ENCODE measurements at regions not wholly inside any gene's neighbourhood (a gene's known extent, or its start where the extent isn't known, plus 50 kb on each side); places are given as distances from the start of the nearest gene placed in this dataset.

GRCh38 chr18:72207280-72207679 lies 336.9 kb downstream of the CBLN2 start:
- TF ChIP-seq CTCF (IDR thresholded peaks at IDR 0.05; ENCODE audit: unreplicated experiment in 3 of 3): no peak
- no peaks in the 10 kb centered on the region for H3K4me1 Mint-ChIP-seq
- H3K9me3 Mint-ChIP-seq: no peaks in the 10 kb centered on the region
- H3K27ac Mint-ChIP-seq: no peak overlapping the region
- no peak overlapping the region for H3K4me3 Mint-ChIP-seq
- H3K27me3 Mint-ChIP-seq (ENCODE audit: low read depth): no peaks in the 10 kb centered on the region
- H3K36me3 Mint-ChIP-seq (ENCODE audit: low read depth): no peaks in the 10 kb centered on the region

- Mint-ChIP-seq H3K27ac (no peak overlapping the region), H3K27me3 (ENCODE audit: low read depth) (no peaks in the 10 kb centered on the region), H3K4me3 (no peak overlapping the region), H3K36me3 (ENCODE audit: low read depth) (no peaks in the 10 kb centered on the region), H3K9me3 (no peaks in the 10 kb centered on the region), H3K4me1 (no peaks in the 10 kb centered on the region)
- no peak for TF ChIP-seq CTCF (IDR thresholded peaks at IDR 0.05; ENCODE audit: unreplicated experiment in 3 of 3)
Observed at GRCh38 chr18:72206814-72207213, 337.3 kb downstream of the CBLN2 start.

- H3K27me3 Mint-ChIP-seq (ENCODE audit: low read depth): no peaks in the 10 kb centered on the region
- no peaks in the 10 kb centered on the region for H3K36me3 Mint-ChIP-seq (ENCODE audit: low read depth)
- no peaks in the 10 kb centered on the region for H3K9me3 Mint-ChIP-seq
- H3K27ac Mint-ChIP-seq: no peak overlapping the region
- no peak overlapping the region for H3K4me3 Mint-ChIP-seq
- no peaks in the 10 kb centered on the region for H3K4me1 Mint-ChIP-seq
- no peak for TF ChIP-seq CTCF (IDR thresholded peaks at IDR 0.05; ENCODE audit: unreplicated experiment in 3 of 3)
Observed at GRCh38 chr18:72201032-72201431, 343.1 kb downstream of the CBLN2 start.

GRCh38 chr18:72197591-72197990 lies 346.6 kb downstream of the CBLN2 start:
- no peaks in the 10 kb centered on the region for H3K4me1 Mint-ChIP-seq
- H3K27ac Mint-ChIP-seq: no peak overlapping the region
- H3K36me3 Mint-ChIP-seq (ENCODE audit: low read depth): no peaks in the 10 kb centered on the region
- H3K9me3 Mint-ChIP-seq: no peaks in the 10 kb centered on the region
- H3K4me3 Mint-ChIP-seq: no peak overlapping the region
- H3K27me3 Mint-ChIP-seq (ENCODE audit: low read depth): no peaks in the 10 kb centered on the region
- TF ChIP-seq CTCF (IDR thresholded peaks at IDR 0.05; ENCODE audit: unreplicated experiment in 3 of 3): no peak

- Mint-ChIP-seq H3K9me3 (no peaks in the 10 kb centered on the region), H3K36me3 (ENCODE audit: low read depth) (no peaks in the 10 kb centered on the region), H3K27ac (no peak overlapping the region), H3K27me3 (ENCODE audit: low read depth) (no peaks in the 10 kb centered on the region), H3K4me1 (no peaks in the 10 kb centered on the region), H3K4me3 (no peak overlapping the region)
- TF ChIP-seq CTCF (IDR thresholded peaks at IDR 0.05; ENCODE audit: unreplicated experiment in 3 of 3): no peak
Observed at GRCh38 chr18:72194072-72194471, 350.1 kb downstream of the CBLN2 start.

GRCh38 chr18:72187956-72188355 lies 356.2 kb downstream of the CBLN2 start:
- H3K9me3 Mint-ChIP-seq: no peaks in the 10 kb centered on the region
- no peaks in the 10 kb centered on the region for H3K36me3 Mint-ChIP-seq (ENCODE audit: low read depth)
- peaks cover 4% of the 10 kb centered on the region for H3K27me3 Mint-ChIP-seq (ENCODE audit: low read depth)
- H3K4me3 Mint-ChIP-seq: no peak overlapping the region
- H3K27ac Mint-ChIP-seq: no peak overlapping the region
- no peak for TF ChIP-seq CTCF (IDR thresholded peaks at IDR 0.05; ENCODE audit: unreplicated experiment in 3 of 3)
- H3K4me1 Mint-ChIP-seq: no peaks in the 10 kb centered on the region
